ENCODE measurements at regions not wholly inside any gene's neighbourhood (a gene's known extent, or its start where the extent isn't known, plus 50 kb on each side); places are given as distances from the start of the nearest gene placed in this dataset.

DNA sequence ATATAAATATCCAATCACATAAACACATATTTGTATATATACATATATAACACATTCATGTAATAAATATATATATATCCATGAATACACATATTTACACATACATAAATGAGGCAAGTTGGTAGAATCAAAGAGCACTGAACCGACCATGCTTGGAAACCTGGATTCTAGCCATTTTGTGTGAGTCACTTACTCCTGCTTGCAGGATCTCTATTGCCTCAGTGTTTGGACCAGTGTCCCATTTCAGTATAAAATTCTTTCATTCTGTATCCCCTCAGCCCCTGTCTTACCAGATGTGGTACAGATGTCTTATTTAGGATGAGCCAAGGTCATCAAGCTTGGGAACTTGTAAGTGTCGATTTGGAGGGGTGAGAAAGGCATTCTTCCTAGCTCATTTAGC, 391.4 kb upstream of the FRG2C start:
- no peak for TF ChIP-seq CTCF (IDR thresholded peaks at IDR 0.05)
- TF ChIP-seq EP300 (IDR thresholded peaks at IDR 0.05): no peak
- TF ChIP-seq POLR2A (IDR thresholded peaks at IDR 0.05; ENCODE audit: low read depth): no peak
- no peak for TF ChIP-seq POLR2AphosphoS5 (IDR thresholded peaks at IDR 0.05)

All from esophagus muscularis mucosa (tissue), 4 donors.